Esophagus squamous epithelium (tissue), 4 donors: ENCODE measurements at regions not wholly inside any gene's neighbourhood (a gene's known extent, or its start where the extent isn't known, plus 50 kb on each side); places are given as distances from the start of the nearest gene placed in this dataset.

ENCODE experiments used
- POLR2A ChIP-seq, 4 donors: fragments of 450-650 bp; IDR thresholded peaks; one replicate each; pipeline ENCODE4 v1.6.1; 2017; ENCODE audit warnings: antibody characterized with exemption in 4 of 4, mild to moderate bottlenecking in 4 of 4, moderate library complexity in 3 of 4
- TF ChIP-seq, protein P1 (sequence below), 6 experiments: fragments of 450-650 bp in 4 of 6; fragments of 200-600 bp in 2 of 6; sonication (generic) in 2 of 6; IDR thresholded peaks; one replicate each; pipeline ENCODE4 v1.5.1; 2016 to 2019; ENCODE audit warnings: antibody characterized with exemption in 6 of 6, mild to moderate bottlenecking in 4 of 6, moderate library complexity in 4 of 6

DNA sequence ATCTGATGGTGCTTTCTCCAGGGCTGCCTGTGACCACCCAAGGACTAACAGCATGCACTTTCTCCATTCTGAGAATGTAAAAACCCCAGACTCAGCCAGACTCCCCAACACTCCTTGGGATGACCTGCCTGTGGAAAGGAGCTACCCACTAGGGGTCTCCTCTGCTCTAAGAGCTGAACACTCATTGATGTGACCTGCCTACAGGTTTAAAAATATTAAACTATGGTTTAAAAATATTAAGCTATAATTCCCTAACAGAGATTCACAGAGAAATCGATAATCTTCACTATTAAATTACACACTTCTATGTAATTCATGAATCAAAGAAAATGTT lies 696.2 kb upstream of the SLITRK5 start:
- TF ChIP-seq, protein P1, sequence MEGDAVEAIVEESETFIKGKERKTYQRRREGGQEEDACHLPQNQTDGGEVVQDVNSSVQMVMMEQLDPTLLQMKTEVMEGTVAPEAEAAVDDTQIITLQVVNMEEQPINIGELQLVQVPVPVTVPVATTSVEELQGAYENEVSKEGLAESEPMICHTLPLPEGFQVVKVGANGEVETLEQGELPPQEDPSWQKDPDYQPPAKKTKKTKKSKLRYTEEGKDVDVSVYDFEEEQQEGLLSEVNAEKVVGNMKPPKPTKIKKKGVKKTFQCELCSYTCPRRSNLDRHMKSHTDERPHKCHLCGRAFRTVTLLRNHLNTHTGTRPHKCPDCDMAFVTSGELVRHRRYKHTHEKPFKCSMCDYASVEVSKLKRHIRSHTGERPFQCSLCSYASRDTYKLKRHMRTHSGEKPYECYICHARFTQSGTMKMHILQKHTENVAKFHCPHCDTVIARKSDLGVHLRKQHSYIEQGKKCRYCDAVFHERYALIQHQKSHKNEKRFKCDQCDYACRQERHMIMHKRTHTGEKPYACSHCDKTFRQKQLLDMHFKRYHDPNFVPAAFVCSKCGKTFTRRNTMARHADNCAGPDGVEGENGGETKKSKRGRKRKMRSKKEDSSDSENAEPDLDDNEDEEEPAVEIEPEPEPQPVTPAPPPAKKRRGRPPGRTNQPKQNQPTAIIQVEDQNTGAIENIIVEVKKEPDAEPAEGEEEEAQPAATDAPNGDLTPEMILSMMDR (IDR thresholded peaks at IDR 0.05): no peak
- TF ChIP-seq POLR2A (IDR thresholded peaks at IDR 0.05): no peak
